ENCODE measurements at regions not wholly inside any gene's neighbourhood (a gene's known extent, or its start where the extent isn't known, plus 50 kb on each side); places are given as distances from the start of the nearest gene placed in this dataset.
"Not testable (repeated sequence)": the region's sequence is repeated elsewhere in the genome, so short reads cannot be mapped to it uniquely, and the experiment has no call there.

DNA sequence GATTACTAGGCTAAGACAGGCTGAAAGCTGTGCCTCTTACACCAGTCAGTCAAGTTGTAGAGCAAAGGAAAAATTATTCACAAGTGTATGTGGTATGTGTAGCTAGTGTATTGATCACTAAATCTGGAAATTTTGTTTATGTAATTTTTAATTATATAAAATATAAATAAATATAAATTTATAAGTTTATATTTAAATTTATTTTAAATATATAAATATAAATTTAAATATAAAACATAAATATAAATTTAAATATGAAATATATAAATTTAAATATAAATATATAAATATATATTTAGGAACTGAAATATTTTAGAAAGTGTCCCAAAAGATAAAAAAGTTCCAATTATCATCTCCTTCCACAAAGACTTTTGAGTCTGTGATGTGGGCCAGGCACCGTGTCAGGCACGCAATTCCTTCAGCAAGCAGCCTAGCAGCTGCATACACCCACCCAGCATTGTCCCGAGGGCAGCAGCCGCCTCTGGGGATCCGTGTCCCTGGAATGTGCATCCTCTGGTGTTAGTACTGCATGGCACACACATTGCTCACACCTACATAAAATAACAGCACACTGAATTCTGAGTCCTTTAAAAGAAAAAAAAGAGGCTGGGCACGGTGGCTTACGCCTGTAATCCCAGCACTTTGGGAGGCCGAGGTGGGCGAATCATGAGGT lies 1098.0 kb downstream of the BRD1 start:
- DNase-seq (ENCODE audit: low spot score) = no peak

DNA sequence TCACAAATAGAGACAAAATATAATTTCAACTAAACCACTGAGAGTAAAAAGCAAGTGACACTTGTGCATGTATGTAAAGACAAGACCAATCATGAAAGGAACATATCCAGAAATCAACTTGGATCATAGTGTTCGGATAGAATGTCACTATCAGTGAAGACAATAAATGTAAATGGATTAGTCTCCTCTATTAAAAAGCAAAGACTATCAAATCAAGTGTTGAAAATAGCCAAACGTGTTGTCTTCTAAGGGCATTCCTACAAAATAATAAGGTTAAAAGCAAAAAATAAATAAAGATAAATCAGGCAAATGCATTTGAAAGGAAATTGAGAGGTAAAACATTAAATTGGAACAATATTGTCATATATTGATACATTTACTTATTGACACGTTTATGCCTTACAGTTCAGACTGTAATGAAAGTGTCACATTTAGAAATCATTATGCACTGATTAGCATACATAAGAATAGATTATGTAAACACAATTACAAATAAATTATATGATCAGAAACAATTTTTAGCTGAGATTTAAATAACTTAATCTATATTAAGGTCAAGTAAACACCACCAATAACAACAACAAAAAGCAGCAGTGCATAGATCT lies 1100.1 kb downstream of the BRD1 start:
- DNase-seq (ENCODE audit: low spot score) = no peak

DNA sequence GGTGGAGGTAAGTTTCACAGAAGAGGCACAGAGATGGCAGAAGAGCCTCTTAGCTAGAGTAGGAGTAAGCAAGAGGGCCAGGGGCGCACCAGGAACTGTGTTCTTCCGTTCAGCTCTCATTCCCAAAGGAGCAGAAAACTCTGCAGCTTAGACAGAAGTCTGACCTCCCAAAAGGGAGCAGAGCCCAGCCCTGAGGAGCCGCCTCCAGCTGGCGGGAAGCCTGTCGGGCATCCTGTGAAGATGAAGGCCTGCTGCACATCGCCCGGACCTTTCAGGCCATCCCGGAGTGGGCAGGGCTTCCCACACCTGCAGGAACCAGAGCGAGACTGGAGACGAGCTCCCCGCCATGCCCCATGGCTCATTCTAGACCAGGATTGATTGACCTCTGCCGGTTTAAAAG lies 1102.8 kb downstream of the BRD1 start:
- no peak for DNase-seq (ENCODE audit: low spot score)

DNA sequence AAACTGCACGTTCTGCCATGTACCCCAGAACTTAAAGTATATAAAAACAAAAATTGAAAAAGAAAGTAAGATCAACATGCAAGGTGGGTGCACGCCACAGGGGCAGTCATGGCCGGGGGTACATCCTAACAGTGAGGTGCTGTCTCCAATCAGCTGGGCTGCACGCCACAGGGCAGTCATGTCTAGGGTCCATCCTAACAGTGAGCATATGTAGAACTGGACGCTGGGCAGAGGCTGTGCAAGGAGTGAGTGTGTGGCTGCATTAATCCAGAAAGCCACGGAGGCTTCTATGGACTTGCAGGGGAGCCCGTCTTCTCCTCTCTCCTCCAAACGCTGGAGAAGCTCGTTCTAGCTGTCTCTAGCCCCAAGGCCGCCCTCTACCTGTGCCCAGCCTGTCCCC lies 1105.0 kb downstream of the BRD1 start:
- DNase-seq (ENCODE audit: low spot score) = no peak

DNA sequence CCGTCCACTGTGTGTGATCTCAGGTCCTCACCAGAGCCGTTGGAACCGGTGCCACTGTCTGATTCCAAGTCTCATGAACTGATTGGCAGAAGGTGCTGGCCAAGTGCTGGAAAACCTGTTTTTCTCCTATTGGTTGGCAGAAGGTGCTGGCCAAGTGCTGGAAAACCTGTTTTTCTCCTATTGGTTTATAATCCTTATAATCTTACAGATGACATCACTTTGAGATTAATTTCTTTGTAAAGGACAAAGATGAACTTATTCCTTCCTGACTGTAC lies 1106.3 kb downstream of the BRD1 start:
- DNase-seq (ENCODE audit: low spot score) = no peak

DNA sequence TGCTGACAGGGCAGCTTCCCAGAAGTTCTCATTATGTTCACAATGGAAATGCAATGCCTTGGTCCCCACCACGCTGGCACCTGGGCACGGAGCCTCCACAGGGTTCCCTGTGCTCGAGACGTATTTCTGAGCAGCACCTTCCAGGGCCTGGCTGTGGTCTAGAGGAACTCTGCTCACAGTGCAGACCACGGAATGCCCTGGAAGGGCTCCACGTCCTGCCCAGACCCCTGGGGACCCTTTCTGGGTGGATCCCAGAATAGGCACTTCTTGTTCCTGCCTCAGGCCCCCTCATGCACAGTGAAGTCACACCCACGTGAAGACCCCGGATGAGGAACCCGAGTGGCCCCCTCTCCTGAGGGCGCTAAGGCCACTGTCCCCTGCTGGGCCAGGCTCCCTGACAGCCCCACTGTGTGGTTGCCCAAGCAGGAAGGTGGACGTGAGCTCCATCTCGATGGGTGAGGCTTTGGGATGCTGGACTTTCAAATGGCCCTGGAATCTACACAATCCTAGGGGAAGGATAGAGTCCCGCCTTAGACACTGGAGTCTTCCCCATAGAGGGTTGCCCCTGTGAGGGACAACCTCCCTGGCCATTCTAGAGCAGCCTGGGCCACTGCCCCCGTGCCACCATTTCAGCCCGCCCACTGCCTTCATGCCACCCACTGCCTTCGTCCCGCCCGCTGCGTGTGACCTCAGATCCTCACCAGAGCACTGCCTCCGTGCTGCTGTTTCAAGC lies 1106.8 kb downstream of the BRD1 start:
- DNase-seq (ENCODE audit: low spot score) = no peak

DNA sequence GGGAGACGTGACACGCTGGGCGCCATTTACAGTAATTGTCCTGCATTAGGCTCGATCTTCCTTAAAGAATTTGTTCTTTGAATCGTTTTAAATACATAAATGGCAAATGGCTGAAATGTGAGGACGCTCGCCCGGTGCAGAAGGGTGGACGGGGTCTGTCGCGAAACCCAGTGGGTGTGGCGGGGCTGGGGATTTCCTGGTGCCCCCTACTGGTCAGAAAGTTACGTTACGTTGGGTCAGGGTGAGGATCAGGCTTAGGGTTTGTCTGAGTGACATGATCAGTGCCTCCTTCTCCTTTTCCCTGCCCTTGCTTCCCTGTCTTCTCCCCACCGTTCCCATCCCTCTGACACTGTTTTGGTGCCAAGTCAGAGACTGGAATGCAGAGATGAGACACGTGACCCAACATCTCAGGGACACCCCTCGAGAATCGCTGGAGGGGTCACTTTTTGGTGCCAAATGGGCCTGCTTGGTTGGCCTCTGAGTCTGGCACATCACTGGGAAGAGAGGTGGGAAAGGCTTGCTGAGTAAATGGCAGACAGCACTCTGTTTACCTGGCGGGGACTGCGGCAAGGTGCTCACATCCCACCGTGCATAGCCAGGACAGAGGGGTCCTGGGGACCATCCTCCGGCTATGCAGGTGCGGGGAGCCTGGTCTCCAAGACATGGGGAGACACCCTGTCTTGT lies 1107.6 kb downstream of the BRD1 start:
- peak; percentile 40 for DNase-seq (ENCODE audit: low spot score)

DNA sequence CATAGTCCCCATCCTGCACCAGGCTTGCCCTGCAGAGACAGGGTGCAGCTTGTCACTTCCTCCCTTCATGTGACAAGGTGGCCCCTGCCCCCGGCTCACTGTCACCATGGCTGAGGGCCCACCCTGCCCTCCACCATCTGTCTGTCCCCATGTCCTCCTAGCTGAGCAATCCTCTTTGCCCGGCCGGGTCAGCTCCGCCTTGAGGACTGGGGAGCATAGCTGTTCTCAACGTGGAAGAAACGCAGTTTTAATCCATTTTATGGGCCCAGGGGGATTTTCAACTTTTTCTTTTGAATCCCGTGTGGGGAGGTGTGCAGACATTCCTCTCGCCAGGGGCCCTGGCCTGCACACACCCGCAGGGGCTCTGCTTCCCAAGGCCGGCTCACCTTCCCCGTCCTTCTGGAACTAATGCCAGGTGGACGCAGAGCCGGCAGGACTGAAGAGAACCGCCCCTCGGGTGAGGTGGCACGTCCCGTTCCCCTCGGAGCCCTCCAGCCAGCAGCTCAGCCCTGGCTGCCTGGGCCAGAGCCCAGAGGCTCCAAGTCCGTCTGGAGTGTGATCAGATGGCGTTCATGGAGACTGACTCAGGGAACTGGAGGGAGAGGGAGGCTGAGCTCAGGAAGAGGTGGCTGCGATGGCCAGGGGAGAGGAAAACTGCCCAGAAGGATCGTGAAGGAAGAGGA lies 1108.7 kb downstream of the BRD1 start:
- no peak for DNase-seq (ENCODE audit: low spot score)

DNA sequence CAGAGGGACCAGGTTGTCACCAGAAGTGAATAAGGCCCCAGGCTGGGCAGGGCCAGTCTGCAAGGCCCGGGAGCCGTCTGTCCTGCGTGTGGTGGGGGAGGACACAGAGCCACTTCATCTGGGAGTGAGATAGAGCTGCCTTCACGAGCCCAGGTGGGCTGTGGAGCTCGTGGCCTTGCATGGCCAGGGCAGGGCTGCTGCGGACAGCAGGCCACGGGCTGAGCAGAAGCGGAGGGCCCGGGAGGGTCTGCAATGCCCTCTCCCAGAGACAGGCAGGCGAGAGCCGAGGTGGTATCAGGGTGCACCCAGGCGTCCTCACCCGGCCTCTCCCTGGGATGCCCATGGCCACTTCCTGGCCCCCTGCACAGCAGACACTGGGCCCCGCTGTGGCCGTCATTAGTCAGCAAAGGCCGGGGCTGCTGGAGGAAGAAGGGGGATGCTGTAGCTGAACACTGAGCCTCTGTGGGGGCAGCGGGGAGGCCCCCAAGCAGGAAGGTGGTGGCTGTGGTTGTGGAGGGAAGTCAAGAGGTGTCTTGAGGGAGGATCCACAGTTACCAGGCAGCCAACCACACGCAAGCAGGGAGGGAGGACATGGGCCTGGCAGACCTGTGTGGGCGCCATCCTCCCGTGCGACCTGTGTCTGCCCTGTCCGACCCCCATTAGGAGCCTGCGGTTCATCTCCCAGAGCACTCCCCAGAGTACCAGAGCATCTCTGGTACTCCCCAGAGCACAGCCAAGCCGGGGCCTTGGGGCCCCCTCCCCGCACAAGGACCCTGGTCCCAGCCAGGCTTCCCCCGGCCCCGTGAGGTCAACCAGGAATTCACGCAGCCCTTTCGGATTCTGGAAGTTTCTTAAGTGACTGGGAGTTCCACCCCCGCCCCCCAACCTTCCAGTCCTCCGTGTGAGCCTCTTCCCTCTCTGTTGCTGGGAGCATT lies 1109.5 kb downstream of the BRD1 start:
- DNase-seq (ENCODE audit: low spot score) = no peak

DNA sequence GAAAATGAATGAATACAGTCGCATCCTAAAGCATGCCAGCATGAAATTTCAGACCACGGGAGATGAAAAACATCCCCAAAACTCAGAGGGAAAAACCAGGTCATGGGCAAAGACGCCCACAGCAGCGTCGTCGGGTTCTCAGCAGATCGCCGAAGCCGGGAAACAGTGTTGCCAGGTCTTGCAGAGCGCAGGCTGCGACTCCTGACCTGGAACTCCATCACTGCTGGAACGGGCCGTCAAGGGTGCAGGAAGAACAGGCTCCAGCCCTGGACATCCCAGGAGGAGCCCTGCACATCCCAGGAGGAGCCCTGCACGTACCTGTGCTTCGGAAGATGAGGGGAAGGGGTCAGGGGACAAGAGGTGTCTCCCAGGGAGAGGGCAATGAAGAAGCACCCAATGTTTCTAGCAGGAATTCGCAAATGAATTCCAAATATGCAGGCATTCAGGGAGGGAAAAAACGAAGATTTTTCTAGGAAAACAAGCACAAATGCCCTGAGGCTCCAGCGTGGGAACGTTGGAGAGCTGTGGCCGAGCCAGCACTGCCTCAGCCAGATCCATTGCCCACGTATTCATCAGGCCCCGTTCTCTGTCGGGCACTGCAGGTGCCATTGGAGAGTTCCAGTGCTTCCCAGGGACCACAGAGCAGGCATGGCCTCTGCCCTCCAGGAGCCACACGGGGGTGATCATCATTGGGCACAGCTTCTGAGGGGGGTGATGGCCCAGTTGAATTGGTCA lies 1110.4 kb downstream of the BRD1 start:
- no peak for DNase-seq (ENCODE audit: low spot score)

DNA sequence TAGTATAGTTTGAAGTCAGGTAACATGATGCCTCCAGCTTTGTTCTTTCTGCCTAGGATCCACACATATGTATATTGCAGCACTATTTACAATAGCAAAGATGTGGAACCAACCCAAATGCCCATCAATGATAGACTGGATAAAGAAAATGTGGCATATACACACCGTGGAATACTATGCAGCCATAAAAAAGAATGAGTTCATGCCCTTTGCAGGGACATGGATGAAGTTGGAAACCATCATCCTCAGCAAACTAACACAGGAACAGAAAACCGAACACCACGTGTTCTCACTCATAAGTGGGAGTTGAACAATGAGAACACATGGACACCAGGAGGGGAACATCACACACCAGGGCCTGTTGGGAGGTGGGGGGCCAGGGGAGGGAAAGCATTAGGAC lies 1111.5 kb downstream of the BRD1 start:
- not testable (repeated sequence) for DNase-seq (ENCODE audit: low spot score)

DNA sequence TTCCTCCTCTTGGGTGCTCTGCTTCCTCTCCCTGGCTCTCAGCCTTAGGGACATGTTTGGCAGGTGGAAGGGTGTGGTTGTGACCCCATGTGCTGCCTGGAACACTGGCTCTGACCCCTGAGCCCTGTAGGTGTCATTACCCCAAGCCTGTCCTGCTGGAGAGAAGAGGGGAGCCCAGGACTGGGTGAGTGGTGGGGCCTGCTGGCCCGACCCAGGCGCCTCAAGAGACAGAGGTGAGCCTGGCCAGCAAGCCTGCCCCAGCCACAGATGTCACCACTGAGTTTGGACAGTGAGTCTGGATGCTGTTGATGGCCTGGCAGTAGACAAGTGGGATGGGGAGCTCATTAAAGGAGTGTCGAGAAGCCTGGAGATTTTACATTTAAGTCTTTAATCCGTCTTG lies 1112.2 kb downstream of the BRD1 start:
- no peak for DNase-seq (ENCODE audit: low spot score)

DNA sequence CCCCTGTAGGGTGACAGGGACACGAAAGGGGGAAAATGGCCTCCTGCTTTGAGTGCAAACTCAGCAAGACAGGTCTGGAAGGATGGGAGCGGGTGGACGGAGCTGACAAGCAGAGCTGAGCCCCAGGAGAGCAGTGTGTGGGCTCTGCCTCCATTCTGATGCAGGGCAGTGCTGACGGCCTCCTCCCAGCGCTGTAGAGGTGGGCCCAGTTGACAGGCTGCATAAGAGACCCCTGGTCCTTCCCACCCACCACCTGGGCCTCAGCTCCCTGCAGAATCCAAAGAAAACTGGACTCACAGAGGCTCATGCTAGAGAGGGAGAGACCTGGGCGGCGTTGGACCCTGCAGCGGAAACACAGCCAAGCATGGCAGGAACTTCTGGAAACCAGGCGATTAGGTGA lies 1113.4 kb downstream of the BRD1 start:
- DNase-seq (ENCODE audit: low spot score) = no peak

DNA sequence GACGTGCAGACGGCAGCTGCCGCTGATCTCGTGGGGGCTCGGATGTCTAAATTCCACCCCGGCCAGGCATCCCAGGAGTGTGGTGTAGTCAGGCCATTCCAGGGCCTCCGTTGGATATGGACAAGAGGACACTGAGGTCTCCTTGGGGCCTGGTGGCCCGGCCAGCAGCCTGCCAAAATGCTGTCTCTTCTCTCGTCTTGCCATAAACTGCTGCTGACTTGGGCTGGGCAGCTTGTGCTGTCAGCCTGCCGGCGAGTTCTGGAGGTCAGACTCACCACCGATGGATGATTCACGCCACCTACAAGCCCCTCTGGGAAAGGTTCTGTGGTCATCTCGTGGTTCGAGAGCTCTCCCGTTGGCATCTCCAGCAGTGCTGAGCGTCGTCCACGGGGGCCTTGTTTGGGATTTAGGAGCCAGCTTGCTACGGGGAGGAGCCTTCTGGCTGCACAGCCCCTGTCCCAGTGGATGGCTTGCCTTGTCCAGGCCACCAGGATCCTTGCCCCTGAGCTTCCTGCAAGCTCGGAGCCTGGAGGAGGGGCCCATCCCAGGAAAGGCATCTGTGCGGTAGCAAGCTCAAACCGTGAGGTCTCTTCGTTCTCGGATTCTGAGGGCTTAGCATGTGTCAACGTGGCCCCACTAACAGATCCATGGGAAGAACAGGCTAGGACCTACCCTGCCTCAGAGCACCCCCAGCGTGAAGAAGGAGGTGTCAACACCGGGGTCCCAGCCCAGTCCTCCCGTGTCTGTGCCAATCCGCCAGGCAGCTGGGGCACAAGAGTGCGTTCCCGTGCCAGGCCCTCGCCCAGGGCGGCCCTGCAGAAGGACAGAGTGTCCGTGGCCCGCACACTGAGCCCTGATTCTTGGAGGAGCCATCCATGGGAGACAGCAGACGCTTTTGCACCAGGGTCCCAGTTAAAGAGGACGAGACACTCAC lies 1114.1 kb downstream of the BRD1 start:
- DNase-seq (ENCODE audit: low spot score) = no peak

DNA sequence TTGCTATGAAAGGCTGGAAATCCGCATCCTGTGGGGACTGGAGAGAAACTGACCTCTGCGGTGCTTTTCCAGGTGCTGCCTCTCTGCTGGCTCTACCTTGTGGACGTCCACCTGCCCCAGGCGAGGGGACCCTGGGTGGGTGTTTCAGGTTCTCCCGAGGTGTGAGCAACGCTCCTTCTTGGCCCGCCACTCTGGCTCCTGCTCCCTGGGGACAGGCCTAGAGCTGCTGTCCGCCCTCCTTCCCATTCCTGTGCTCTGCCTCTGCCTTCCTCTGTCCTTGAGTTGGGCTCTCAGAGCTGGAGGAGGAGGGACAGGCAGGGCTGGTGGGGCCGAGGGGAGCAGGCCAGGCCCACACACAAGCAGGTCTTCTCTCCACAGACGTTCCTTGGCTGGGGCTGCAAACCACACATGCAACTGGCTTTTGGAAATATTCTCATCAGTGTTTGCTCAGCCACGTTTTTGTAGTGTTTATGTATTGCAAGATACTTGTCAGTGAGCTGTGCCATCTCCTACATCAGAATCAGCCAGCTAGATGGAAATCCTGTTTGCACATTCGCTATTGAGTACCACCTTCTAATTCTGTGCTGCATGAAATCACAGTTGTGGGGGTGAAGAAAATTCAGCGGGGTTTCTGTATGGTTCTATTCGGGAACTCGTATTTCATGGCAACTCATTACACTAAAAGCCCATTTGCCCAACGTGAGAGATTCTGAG lies 1115.0 kb downstream of the BRD1 start:
- no peak for DNase-seq (ENCODE audit: low spot score)

DNA sequence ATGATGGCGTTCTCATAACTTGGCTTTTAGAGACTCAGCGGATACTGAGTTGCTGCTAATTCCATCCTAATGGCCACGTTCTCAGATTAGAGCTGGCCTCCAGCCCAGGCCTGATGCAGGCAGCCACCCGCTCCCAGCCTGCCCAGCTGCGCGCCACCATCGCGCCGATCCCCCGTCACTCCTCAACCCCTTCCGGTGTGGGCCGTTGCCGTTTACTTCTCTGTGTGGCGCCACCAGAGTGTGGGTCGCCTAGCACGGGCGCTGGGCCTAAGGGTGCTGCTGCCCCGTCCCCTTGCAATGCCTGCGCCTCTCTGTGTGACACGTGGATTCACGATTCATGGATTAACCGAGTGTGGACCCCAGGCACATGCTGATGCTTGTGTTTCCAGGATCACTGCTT lies 1116.0 kb downstream of the BRD1 start:
- DNase-seq (ENCODE audit: low spot score) = no peak

DNA sequence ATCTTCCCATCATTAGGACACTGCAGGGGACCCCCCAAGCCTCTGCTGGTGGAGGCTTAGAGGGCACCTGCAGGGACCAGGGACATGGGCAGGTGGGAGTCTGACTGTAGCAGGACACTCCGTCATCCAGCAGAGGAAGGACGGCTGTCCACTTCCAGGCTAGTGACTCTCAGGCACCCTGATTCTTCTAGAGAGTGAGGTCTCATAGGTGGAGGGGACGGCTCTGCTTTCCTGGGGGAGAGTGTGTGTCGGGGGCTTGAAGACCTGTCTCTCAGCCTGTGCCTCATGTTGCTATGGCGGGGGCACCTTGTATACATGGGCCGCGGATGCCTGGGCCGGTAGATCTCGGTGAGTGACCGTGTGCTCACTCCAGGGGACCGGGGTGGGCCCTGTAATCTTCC lies 1116.6 kb downstream of the BRD1 start:
- DNase-seq (ENCODE audit: low spot score) = no peak

DNA sequence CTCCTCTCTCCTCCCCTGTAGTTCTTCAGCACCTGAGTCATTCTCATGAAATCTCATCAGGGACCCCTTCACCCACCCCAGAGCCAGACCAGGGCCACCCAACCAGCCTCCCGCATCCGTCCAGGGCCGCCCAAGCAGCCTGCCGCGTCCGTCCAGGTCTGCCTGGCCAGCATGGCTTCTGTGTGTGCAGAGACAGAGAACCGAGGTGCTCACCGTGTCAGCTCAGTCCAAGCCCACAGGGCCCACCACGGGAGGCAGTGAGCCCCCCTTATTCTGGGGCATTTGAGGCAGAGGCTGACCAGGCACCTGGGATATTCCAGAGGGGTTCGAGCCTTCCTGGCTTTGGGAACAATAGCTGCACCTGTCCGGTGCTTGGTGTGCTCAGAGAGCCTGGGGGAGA lies 1117.3 kb downstream of the BRD1 start:
- DNase-seq (ENCODE audit: low spot score) = no peak

DNA sequence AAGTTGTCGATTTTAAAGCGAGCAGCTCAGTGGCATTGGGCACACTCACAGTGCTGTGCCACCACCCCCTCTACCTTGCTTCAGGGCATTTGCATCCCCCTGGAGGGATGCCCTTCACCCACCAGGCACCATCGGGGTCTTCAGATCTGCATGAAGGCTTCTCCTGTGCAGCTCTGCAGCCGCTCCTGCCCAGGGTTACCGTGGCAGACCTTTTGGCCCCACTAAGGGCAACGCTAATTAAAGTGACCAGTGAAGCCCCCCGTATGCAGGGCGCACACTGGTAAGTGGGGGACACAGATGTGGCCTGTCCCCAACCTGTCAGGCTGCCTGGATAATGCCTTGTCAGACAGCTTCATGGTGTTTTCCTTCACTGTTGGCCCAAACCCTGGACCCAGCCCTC lies 1117.7 kb downstream of the BRD1 start:
- no peak for DNase-seq (ENCODE audit: low spot score)
